B cell (primary cell): ENCODE measurements at regions not wholly inside any gene's neighbourhood (a gene's known extent, or its start where the extent isn't known, plus 50 kb on each side); places are given as distances from the start of the nearest gene placed in this dataset.

Experiments
- CTCF ChIP-seq: fragments of 200-600 bp; IDR thresholded peaks from one replicate; pipeline ENCODE4 v1.8.0; 2022; ENCODE audit warnings: antibody characterized with exemption, mild to moderate bottlenecking
- EZH2 ChIP-seq: IDR thresholded peaks from 2 replicates; pipeline ENCODE4 v1.6.1; 2012; ENCODE audit warnings: borderline replicate concordance, low read depth, mild to moderate bottlenecking, moderate library complexity, low read length; ENCODE audit not compliant: insufficient read depth, poor library complexity, severe bottlenecking

GRCh38 chr1:31502926-31503511, 73.3 kb upstream of the TINAGL1 start:
- TF ChIP-seq CTCF (no peak), EZH2 (no peak)
